Sigmoid colon (tissue), 6 donors: ENCODE measurements at regions not wholly inside any gene's neighbourhood (a gene's known extent, or its start where the extent isn't known, plus 50 kb on each side); places are given as distances from the start of the nearest gene placed in this dataset.

ENCODE experiments used
- DNase-seq: peaks from one replicate; pipeline ENCODE4 v3.0.0-alpha.2; 2019
- H3K27ac ChIP-seq, 4 donors: fragments of 200-600 bp; sonication (generic); one replicate each; pipeline ENCODE4 v1.5.1; 2016 to 2019; ENCODE audit warnings: mild to moderate bottlenecking in 1 of 4
- H3K27me3 ChIP-seq, 3 donors: fragments of 200-600 bp; sonication (generic); one replicate each; pipeline ENCODE4 v1.5.1; 2019; ENCODE audit warnings: mild to moderate bottlenecking in 1 of 3
- H3K36me3 ChIP-seq, 4 donors: fragments of 200-600 bp; sonication (generic); one replicate each; pipeline ENCODE4 v1.5.1; 2016 to 2019
- H3K4me1 ChIP-seq, 4 donors: fragments of 200-600 bp; sonication (generic); one replicate each; pipeline ENCODE4 v1.5.1; 2017 to 2019
- H3K4me3 ChIP-seq, 4 donors: fragments of 200-600 bp; sonication (generic); one replicate each; pipeline ENCODE4 v1.5.1; 2017 to 2019; ENCODE audit warnings: mild to moderate bottlenecking in 2 of 4, moderate library complexity in 1 of 4
- H3K9me3 ChIP-seq, 4 donors: fragments of 200-600 bp in 3 of 4; sonication (generic) in 3 of 4; one replicate each; pipeline versions ENCODE4 v1.5.1 to v1.6.1; 2013 to 2019
- EP300 ChIP-seq, 4 donors: sonication (generic); formaldehyde crosslinking; IDR thresholded peaks; one replicate each; pipeline ENCODE4 v1.6.1; 2017; ENCODE audit warnings: antibody characterized with exemption in 4 of 4
- POLR2A ChIP-seq, 2 donors: fragments of 450-650 bp; IDR thresholded peaks; one replicate each; pipeline ENCODE4 v1.6.1; 2016; ENCODE audit warnings: antibody characterized with exemption in 2 of 2, mild to moderate bottlenecking in 2 of 2, moderate library complexity in 2 of 2
- POLR2AphosphoS5 ChIP-seq, 4 donors: sonication (generic); formaldehyde crosslinking; IDR thresholded peaks; one replicate each; pipeline ENCODE4 v1.6.1; 2017; ENCODE audit warnings: antibody characterized with exemption in 4 of 4
- WGBS, 2 donors: extraction: QIAGEN DNeasy Blood & Tissue Kit; methylation state at CpG; one replicate each; pipeline ENCODE4 v1.1.7; 2013; 5-methylcytosine and 5-hydroxymethylcytosine counted together
- intact Hi-C: fragments of 100-400 bp; cut with DNase I; formaldehyde crosslinking; loops from one replicate; pipeline ENCODE4 v1.15.1; 2023
- TF ChIP-seq, protein P1 (sequence below), 4 experiments: fragments of 450-650 bp in 3 of 4; fragments of 200-600 bp in 1 of 4; IDR thresholded peaks; one replicate each; pipeline ENCODE4 v1.5.1; 2016 to 2019; ENCODE audit warnings: antibody characterized with exemption in 4 of 4, mild to moderate bottlenecking in 3 of 4, moderate library complexity in 2 of 4
- donor health status: healthy with polysubstance abuse.
- donor health status: healthy.

- Histone ChIP-seq H3K27me3 (no peaks in the 10 kb centered on the region), H3K4me3 (no peak overlapping the region), H3K27ac (no peak overlapping the region), H3K4me1 (no peaks in the 10 kb centered on the region), H3K36me3 (no peaks in the 10 kb centered on the region), H3K9me3 (no peaks in the 10 kb centered on the region)
- 61 to 78% methylated on average over 5 of the region's 5 CpGs for WGBS, 2 donors
- TF ChIP-seq POLR2AphosphoS5 (IDR thresholded peaks at IDR 0.05): no peak
- TF ChIP-seq POLR2A (IDR thresholded peaks at IDR 0.05): no peak
- TF ChIP-seq EP300 (IDR thresholded peaks at IDR 0.05): no peak
- TF ChIP-seq, protein P1, sequence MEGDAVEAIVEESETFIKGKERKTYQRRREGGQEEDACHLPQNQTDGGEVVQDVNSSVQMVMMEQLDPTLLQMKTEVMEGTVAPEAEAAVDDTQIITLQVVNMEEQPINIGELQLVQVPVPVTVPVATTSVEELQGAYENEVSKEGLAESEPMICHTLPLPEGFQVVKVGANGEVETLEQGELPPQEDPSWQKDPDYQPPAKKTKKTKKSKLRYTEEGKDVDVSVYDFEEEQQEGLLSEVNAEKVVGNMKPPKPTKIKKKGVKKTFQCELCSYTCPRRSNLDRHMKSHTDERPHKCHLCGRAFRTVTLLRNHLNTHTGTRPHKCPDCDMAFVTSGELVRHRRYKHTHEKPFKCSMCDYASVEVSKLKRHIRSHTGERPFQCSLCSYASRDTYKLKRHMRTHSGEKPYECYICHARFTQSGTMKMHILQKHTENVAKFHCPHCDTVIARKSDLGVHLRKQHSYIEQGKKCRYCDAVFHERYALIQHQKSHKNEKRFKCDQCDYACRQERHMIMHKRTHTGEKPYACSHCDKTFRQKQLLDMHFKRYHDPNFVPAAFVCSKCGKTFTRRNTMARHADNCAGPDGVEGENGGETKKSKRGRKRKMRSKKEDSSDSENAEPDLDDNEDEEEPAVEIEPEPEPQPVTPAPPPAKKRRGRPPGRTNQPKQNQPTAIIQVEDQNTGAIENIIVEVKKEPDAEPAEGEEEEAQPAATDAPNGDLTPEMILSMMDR (IDR thresholded peaks at IDR 0.05): no peak
- intact Hi-C loops: no loop called here
- DNase-seq: peak; percentile 6
Observed at GRCh38 chr9:38333047-38333446, 59.5 kb upstream of the ALDH1B1 start.

- H3K4me1 ChIP-seq: no peaks in the 10 kb centered on the region
- H3K9me3 ChIP-seq: no peaks in the 10 kb centered on the region
- no peak overlapping the region for H3K4me3 ChIP-seq
- TF ChIP-seq POLR2AphosphoS5 (IDR thresholded peaks at IDR 0.05) (no peak), POLR2A (IDR thresholded peaks at IDR 0.05) (no peak), EP300 (IDR thresholded peaks at IDR 0.05) (no peak)
- TF ChIP-seq, protein P1 (IDR thresholded peaks at IDR 0.05): no peak
- no peak overlapping the region for H3K27ac ChIP-seq
- DNase-seq: no peak
- H3K36me3 ChIP-seq: no peaks in the 10 kb centered on the region
- WGBS, 2 donors: 92 to 95% methylated on average over 4 of the region's 4 CpGs
- intact Hi-C loops: no loop called here
- H3K27me3 ChIP-seq: no peaks in the 10 kb centered on the region
Observed at GRCh38 chr9:38332625-38333024, 59.9 kb upstream of the ALDH1B1 start.

GRCh38 chr9:38331141-38331540, 61.4 kb upstream of the ALDH1B1 start:
- DNase-seq: no peak
- no peak overlapping the region for H3K27ac ChIP-seq
- H3K4me1 ChIP-seq: no peaks in the 10 kb centered on the region
- H3K27me3 ChIP-seq: no peaks in the 10 kb centered on the region
- intact Hi-C loops: no loop called here
- H3K36me3 ChIP-seq: no peaks in the 10 kb centered on the region
- H3K4me3 ChIP-seq: no peak overlapping the region
- no peaks in the 10 kb centered on the region for H3K9me3 ChIP-seq
- 92 to 95% methylated on average over 8 of the region's 8 CpGs for WGBS, 2 donors
- TF ChIP-seq, protein P1 (IDR thresholded peaks at IDR 0.05): no peak
- TF ChIP-seq POLR2A (IDR thresholded peaks at IDR 0.05) (no peak), POLR2AphosphoS5 (IDR thresholded peaks at IDR 0.05) (no peak)

DNA sequence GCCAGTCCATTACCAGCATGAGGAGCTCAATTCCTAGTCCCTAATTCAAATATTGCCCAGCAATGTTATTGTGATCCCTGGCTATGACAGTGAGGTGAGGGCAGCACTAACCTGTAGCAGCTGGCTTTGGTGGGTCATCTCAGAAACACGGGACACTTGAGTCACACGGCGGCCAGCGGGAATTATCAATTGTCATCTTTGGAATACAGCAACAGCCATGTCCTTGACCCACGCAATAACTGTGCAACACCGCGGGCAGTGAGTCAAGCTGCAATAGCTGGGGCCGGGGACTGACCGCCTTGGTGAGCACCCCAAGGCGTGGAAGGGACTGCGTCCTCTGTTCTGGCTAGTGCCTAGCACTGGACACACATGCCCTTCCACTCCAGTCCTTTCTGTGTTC, 62.5 kb upstream of the ALDH1B1 start:
- 90 to 91% methylated on average over 11 of the region's 11 CpGs for WGBS, 2 donors
- TF ChIP-seq, protein P1 (IDR thresholded peaks at IDR 0.05): no peak
- TF ChIP-seq POLR2A (IDR thresholded peaks at IDR 0.05) (no peak), POLR2AphosphoS5 (IDR thresholded peaks at IDR 0.05) (no peak), EP300 (IDR thresholded peaks at IDR 0.05) (no peak)
- H3K4me1 ChIP-seq: no peaks in the 10 kb centered on the region
- no peak overlapping the region for H3K27ac ChIP-seq
- no peak for DNase-seq
- no peaks in the 10 kb centered on the region for H3K9me3 ChIP-seq
- no peak overlapping the region for H3K4me3 ChIP-seq
- H3K27me3 ChIP-seq: no peaks in the 10 kb centered on the region
- no peaks in the 10 kb centered on the region for H3K36me3 ChIP-seq
- intact Hi-C loops: no loop called here

GRCh38 chr9:38328765-38329164, 63.7 kb upstream of the ALDH1B1 start:
- Histone ChIP-seq H3K36me3 (no peaks in the 10 kb centered on the region), H3K27ac (no peak overlapping the region), H3K27me3 (no peaks in the 10 kb centered on the region), H3K4me3 (no peak overlapping the region), H3K4me1 (no peaks in the 10 kb centered on the region), H3K9me3 (no peaks in the 10 kb centered on the region)
- 80 to 90% methylated on average over 1 of the region's 1 CpG for WGBS, 2 donors
- no peak for DNase-seq
- intact Hi-C loops: no loop called here
- TF ChIP-seq POLR2AphosphoS5 (IDR thresholded peaks at IDR 0.05): no peak
- TF ChIP-seq, protein P1 (IDR thresholded peaks at IDR 0.05): no peak
- TF ChIP-seq EP300 (IDR thresholded peaks at IDR 0.05): no peak
- no peak for TF ChIP-seq POLR2A (IDR thresholded peaks at IDR 0.05)
